ENCODE measurements at regions not wholly inside any gene's neighbourhood (a gene's known extent, or its start where the extent isn't known, plus 50 kb on each side); places are given as distances from the start of the nearest gene placed in this dataset.

DNA sequence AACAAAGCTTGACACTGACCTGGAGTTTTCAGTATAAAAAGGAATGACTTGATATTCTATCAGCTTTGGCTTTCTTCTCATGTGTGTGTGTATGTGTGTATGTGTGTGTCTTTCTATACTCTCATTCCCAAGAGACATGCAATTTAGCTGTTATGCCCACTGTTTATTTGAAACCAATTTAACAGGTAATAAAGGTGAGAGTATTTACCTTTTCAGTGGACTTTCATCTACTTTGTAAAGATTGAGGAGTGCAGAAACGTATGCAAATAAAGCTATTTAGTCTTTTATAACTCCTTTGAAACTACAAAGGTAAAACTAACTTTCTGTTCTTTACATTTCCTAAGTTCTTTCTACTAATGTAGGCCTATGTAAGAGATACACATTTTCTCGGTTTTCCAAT is 103.5 kb upstream of the HS3ST5 start:
- no peak for TF ChIP-seq EZH2 (IDR thresholded peaks at IDR 0.05; ENCODE audit: low read depth, unreplicated experiment)
- TF ChIP-seq, protein P1, sequence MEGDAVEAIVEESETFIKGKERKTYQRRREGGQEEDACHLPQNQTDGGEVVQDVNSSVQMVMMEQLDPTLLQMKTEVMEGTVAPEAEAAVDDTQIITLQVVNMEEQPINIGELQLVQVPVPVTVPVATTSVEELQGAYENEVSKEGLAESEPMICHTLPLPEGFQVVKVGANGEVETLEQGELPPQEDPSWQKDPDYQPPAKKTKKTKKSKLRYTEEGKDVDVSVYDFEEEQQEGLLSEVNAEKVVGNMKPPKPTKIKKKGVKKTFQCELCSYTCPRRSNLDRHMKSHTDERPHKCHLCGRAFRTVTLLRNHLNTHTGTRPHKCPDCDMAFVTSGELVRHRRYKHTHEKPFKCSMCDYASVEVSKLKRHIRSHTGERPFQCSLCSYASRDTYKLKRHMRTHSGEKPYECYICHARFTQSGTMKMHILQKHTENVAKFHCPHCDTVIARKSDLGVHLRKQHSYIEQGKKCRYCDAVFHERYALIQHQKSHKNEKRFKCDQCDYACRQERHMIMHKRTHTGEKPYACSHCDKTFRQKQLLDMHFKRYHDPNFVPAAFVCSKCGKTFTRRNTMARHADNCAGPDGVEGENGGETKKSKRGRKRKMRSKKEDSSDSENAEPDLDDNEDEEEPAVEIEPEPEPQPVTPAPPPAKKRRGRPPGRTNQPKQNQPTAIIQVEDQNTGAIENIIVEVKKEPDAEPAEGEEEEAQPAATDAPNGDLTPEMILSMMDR (conservative IDR thresholded peaks at IDR 0.05; ENCODE audit: low read depth in 2 of 2): no peak
- TF ChIP-seq, protein P2, sequence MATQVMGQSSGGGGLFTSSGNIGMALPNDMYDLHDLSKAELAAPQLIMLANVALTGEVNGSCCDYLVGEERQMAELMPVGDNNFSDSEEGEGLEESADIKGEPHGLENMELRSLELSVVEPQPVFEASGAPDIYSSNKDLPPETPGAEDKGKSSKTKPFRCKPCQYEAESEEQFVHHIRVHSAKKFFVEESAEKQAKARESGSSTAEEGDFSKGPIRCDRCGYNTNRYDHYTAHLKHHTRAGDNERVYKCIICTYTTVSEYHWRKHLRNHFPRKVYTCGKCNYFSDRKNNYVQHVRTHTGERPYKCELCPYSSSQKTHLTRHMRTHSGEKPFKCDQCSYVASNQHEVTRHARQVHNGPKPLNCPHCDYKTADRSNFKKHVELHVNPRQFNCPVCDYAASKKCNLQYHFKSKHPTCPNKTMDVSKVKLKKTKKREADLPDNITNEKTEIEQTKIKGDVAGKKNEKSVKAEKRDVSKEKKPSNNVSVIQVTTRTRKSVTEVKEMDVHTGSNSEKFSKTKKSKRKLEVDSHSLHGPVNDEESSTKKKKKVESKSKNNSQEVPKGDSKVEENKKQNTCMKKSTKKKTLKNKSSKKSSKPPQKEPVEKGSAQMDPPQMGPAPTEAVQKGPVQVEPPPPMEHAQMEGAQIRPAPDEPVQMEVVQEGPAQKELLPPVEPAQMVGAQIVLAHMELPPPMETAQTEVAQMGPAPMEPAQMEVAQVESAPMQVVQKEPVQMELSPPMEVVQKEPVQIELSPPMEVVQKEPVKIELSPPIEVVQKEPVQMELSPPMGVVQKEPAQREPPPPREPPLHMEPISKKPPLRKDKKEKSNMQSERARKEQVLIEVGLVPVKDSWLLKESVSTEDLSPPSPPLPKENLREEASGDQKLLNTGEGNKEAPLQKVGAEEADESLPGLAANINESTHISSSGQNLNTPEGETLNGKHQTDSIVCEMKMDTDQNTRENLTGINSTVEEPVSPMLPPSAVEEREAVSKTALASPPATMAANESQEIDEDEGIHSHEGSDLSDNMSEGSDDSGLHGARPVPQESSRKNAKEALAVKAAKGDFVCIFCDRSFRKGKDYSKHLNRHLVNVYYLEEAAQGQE (IDR thresholded peaks at IDR 0.05; ENCODE audit: unreplicated experiment): no peak
- TF ChIP-seq EZH2phosphoT487 (IDR thresholded peaks at IDR 0.05; ENCODE audit: unreplicated experiment): no peak
- TF ChIP-seq POLR2AphosphoS5 (IDR thresholded peaks at IDR 0.05; ENCODE audit: low read depth): no peak
- no peak for TF ChIP-seq CREB1 (CRISPR knock-in tag; IDR thresholded peaks at IDR 0.05; ENCODE audit: low read depth)

All from GM23338 (cell line).